Ascending aorta (tissue), 2 donors: ENCODE measurements at regions not wholly inside any gene's neighbourhood (a gene's known extent, or its start where the extent isn't known, plus 50 kb on each side); places are given as distances from the start of the nearest gene placed in this dataset.

ENCODE experiments used
- DNase-seq, 2 donors: peaks; one replicate each; pipeline ENCODE4 v3.0.0-alpha.2; 2019; ENCODE audit warnings: low spot score in 2 of 2
- H3K27ac ChIP-seq, 2 donors: fragments of 200-600 bp; sonication (generic); one replicate each; pipeline ENCODE4 v1.5.1; 2016 to 2017; ENCODE audit warnings: mild to moderate bottlenecking in 1 of 2
- H3K27me3 ChIP-seq: fragments of 200-600 bp; sonication (generic); one replicate; pipeline ENCODE4 v1.5.1; 2017
- H3K36me3 ChIP-seq, 2 donors: fragments of 200-600 bp; sonication (generic); one replicate each; pipeline ENCODE4 v1.5.1; 2016
- H3K4me1 ChIP-seq, 2 donors: fragments of 200-600 bp; sonication (generic); one replicate each; pipeline ENCODE4 v1.5.1; 2016 to 2017; ENCODE audit warnings: mild to moderate bottlenecking in 1 of 2
- H3K4me3 ChIP-seq, 2 donors: fragments of 200-600 bp; sonication (generic); one replicate each; pipeline ENCODE4 v1.5.1; 2016 to 2017; ENCODE audit warnings: mild to moderate bottlenecking in 1 of 2
- H3K9me3 ChIP-seq, 2 donors: fragments of 200-600 bp; sonication (generic); one replicate each; pipeline ENCODE4 v1.5.1; 2016
- intact Hi-C: fragments of 100-400 bp; cut with DNase I; formaldehyde crosslinking; loops from one replicate; pipeline ENCODE4 v1.15.1; 2023
- TF ChIP-seq, protein P1 (sequence below), 3 experiments: fragments of 200-600 bp in 2 of 3; fragments of 450-650 bp in 1 of 3; sonication (generic) in 2 of 3; IDR thresholded peaks; one replicate each; pipeline ENCODE4 v1.5.1; 2016 to 2019; ENCODE audit warnings: antibody characterized with exemption in 3 of 3, mild to moderate bottlenecking in 1 of 3, moderate library complexity in 1 of 3

GRCh38 chr11:81870815-81871214, 862.8 kb downstream of the FAM181B start:
- H3K36me3 ChIP-seq, result no peaks in the 10 kb centered on the region
- DNase-seq, result no peak
- no peaks in the 10 kb centered on the region for H3K4me1 ChIP-seq
- no peaks in the 10 kb centered on the region for H3K9me3 ChIP-seq
- H3K4me3 ChIP-seq, result no peak overlapping the region
- no peaks in the 10 kb centered on the region for H3K27me3 ChIP-seq
- TF ChIP-seq, protein P1, sequence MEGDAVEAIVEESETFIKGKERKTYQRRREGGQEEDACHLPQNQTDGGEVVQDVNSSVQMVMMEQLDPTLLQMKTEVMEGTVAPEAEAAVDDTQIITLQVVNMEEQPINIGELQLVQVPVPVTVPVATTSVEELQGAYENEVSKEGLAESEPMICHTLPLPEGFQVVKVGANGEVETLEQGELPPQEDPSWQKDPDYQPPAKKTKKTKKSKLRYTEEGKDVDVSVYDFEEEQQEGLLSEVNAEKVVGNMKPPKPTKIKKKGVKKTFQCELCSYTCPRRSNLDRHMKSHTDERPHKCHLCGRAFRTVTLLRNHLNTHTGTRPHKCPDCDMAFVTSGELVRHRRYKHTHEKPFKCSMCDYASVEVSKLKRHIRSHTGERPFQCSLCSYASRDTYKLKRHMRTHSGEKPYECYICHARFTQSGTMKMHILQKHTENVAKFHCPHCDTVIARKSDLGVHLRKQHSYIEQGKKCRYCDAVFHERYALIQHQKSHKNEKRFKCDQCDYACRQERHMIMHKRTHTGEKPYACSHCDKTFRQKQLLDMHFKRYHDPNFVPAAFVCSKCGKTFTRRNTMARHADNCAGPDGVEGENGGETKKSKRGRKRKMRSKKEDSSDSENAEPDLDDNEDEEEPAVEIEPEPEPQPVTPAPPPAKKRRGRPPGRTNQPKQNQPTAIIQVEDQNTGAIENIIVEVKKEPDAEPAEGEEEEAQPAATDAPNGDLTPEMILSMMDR (IDR thresholded peaks at IDR 0.05), result no peak
- no peak overlapping the region for H3K27ac ChIP-seq
- intact Hi-C loops, result no loop called here

DNA sequence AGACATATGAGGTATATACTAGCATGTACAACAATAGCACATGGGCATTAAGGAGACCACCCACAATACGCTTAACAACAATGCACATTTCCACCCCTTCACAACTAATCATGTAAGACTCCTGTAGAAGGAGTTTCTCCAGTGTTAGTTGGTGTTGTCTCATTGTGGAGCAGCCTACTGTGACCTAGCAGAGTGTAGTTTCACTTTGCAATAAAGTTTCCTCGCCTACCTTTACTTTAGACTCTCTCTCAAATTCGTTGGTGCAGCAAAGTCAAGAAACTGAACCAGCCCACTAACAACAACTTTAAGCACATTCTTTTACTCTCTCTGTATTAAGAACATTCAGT, 863.6 kb downstream of the FAM181B start:
- DNase-seq, result no peak
- Histone ChIP-seq H3K27ac (no peak overlapping the region), H3K4me3 (no peak overlapping the region), H3K36me3 (no peaks in the 10 kb centered on the region), H3K4me1 (no peaks in the 10 kb centered on the region), H3K9me3 (no peaks in the 10 kb centered on the region), H3K27me3 (no peaks in the 10 kb centered on the region)
- TF ChIP-seq, protein P1 (IDR thresholded peaks at IDR 0.05), result no peak
- intact Hi-C loops, result no loop called here

GRCh38 chr11:81869351-81870065, 864.2 kb downstream of the FAM181B start:
- H3K9me3 ChIP-seq, result no peaks in the 10 kb centered on the region
- H3K27me3 ChIP-seq, result no peaks in the 10 kb centered on the region
- no peak overlapping the region for H3K27ac ChIP-seq
- TF ChIP-seq, protein P1 (IDR thresholded peaks at IDR 0.05), result no peak
- no peaks in the 10 kb centered on the region for H3K36me3 ChIP-seq
- intact Hi-C loops, result no loop called here
- H3K4me1 ChIP-seq, result no peaks in the 10 kb centered on the region
- H3K4me3 ChIP-seq, result no peak overlapping the region
- DNase-seq, result no peak

DNA sequence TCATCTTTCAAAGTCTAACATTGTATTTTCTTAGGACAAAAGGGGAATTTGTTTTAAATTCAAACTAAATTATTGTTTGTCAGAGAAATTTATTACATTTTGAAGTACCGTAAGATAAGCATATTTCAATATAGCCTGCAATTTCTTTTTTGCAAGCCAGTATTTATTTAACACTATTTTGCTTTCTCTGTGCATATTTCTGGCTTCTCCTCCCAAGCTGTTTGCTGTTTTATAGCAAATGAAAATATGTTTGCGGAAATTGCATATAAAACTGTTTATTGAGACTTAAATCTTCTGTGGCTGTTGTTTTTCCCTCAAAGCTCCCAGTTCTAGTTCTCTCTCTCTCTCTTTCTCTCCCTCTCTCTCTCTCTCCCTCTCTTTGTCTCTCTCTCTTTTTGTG, 866.8 kb downstream of the FAM181B start:
- intact Hi-C loops, result no loop called here
- Histone ChIP-seq H3K27ac (no peak overlapping the region), H3K27me3 (no peaks in the 10 kb centered on the region), H3K9me3 (no peaks in the 10 kb centered on the region), H3K36me3 (no peaks in the 10 kb centered on the region), H3K4me3 (no peak overlapping the region), H3K4me1 (no peaks in the 10 kb centered on the region)
- no peak for DNase-seq
- TF ChIP-seq, protein P1 (IDR thresholded peaks at IDR 0.05), result no peak

DNA sequence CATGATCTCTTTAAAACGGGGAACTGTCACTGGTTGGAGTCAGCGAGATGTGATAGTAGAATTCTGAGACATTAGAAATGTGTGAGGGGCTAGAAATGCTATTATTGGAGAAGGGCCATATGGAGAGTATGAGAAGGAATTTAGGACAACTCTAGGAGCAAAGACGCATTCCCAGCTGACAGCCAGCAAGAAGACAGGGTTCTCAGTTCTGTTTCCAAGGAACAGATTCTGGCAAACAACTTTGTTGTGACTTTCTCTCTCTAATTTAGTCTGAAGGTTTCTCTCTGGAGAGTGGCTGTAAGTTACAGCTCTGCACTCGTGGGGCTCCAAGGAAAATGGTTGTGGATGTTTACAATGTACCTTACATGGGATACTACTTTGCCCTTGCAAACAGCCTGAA, 876.3 kb downstream of the FAM181B start:
- no peaks in the 10 kb centered on the region for H3K27me3 ChIP-seq
- no peak overlapping the region for H3K4me3 ChIP-seq
- DNase-seq, result no peak
- intact Hi-C loops, result no loop called here
- no peaks in the 10 kb centered on the region for H3K9me3 ChIP-seq
- TF ChIP-seq, protein P1 (IDR thresholded peaks at IDR 0.05), result no peak
- no peaks in the 10 kb centered on the region for H3K4me1 ChIP-seq
- no peak overlapping the region for H3K27ac ChIP-seq
- no peaks in the 10 kb centered on the region for H3K36me3 ChIP-seq

DNA sequence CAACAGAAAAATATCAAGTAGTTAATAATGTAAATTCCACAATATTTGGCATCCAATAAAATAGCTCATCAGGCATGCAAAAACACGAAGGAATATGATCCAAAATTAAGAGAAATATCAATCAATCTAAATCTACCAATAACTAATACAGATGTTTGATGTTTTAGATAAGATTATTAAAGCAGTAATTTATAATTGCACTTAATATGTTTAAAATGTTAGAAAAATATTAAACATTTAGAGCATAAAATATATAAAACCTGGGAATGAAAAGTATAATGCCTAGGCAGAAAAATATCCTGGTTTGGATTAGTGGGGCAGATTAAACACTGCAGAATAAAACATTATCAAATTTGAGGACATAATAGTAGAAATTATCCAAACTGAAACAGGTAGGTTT, 879.9 kb downstream of the FAM181B start:
- Histone ChIP-seq H3K27ac (no peak overlapping the region), H3K27me3 (no peaks in the 10 kb centered on the region), H3K4me1 (no peaks in the 10 kb centered on the region), H3K36me3 (no peaks in the 10 kb centered on the region), H3K4me3 (no peak overlapping the region), H3K9me3 (no peaks in the 10 kb centered on the region)
- TF ChIP-seq, protein P1 (IDR thresholded peaks at IDR 0.05), result no peak
- DNase-seq, result no peak
- intact Hi-C loops, result no loop called here
